ENCODE measurements at regions not wholly inside any gene's neighbourhood (a gene's known extent, or its start where the extent isn't known, plus 50 kb on each side); places are given as distances from the start of the nearest gene placed in this dataset.

DNA sequence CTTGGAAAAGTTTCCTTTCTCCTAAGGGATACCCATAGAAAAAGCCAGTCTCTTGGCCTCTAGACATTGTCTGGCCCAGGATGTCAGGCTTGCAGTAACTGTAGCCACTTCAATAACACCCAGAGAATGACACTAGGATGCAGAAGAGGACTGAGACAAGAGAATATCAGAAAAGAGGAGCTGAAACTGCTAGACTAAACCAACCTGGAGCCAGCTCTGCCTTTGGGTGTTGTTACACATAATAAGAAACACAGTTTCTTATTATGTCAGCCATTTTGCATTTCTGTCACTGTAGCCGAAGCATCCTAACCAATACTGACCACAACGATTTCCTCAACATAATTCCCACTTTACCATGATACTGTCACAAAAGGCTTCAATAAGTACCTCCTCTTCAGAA lies 72.2 kb upstream of the RCN1 start:
- no peak for DNase-seq (ENCODE audit: low read depth)
- H3K4me3 ChIP-seq (ENCODE audit: control insufficient read depth, low read depth, low read length), result no peak overlapping the region
- TF ChIP-seq, protein P1, sequence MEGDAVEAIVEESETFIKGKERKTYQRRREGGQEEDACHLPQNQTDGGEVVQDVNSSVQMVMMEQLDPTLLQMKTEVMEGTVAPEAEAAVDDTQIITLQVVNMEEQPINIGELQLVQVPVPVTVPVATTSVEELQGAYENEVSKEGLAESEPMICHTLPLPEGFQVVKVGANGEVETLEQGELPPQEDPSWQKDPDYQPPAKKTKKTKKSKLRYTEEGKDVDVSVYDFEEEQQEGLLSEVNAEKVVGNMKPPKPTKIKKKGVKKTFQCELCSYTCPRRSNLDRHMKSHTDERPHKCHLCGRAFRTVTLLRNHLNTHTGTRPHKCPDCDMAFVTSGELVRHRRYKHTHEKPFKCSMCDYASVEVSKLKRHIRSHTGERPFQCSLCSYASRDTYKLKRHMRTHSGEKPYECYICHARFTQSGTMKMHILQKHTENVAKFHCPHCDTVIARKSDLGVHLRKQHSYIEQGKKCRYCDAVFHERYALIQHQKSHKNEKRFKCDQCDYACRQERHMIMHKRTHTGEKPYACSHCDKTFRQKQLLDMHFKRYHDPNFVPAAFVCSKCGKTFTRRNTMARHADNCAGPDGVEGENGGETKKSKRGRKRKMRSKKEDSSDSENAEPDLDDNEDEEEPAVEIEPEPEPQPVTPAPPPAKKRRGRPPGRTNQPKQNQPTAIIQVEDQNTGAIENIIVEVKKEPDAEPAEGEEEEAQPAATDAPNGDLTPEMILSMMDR (IDR thresholded peaks at IDR 0.05; ENCODE audit: control insufficient read depth, insufficient read depth, low read depth, low read length, missing control alignments), result no peak

GRCh38 chr11:32016111-32016510 lies 74.8 kb upstream of the RCN1 start:
- H3K4me3 ChIP-seq (ENCODE audit: control insufficient read depth, low read depth, low read length), result no peak overlapping the region
- TF ChIP-seq, protein P1 (IDR thresholded peaks at IDR 0.05; ENCODE audit: control insufficient read depth, insufficient read depth, low read depth, low read length, missing control alignments), result no peak
- DNase-seq (ENCODE audit: low read depth), result no peak

GRCh38 chr11:32015427-32015826 lies 75.4 kb upstream of the RCN1 start:
- TF ChIP-seq, protein P1 (IDR thresholded peaks at IDR 0.05; ENCODE audit: control insufficient read depth, insufficient read depth, low read depth, low read length, missing control alignments), result no peak
- DNase-seq (ENCODE audit: low read depth), result no peak
- H3K4me3 ChIP-seq (ENCODE audit: control insufficient read depth, low read depth, low read length), result no peak overlapping the region

GRCh38 chr11:32013603-32014002 lies 77.3 kb upstream of the RCN1 start:
- H3K4me3 ChIP-seq (ENCODE audit: control insufficient read depth, low read depth, low read length), result no peak overlapping the region
- DNase-seq (ENCODE audit: low read depth), result no peak
- TF ChIP-seq, protein P1 (IDR thresholded peaks at IDR 0.05; ENCODE audit: control insufficient read depth, insufficient read depth, low read depth, low read length, missing control alignments), result no peak

- H3K4me3 ChIP-seq (ENCODE audit: control insufficient read depth, low read depth, low read length), result no peak overlapping the region
- no peak for DNase-seq (ENCODE audit: low read depth)
- TF ChIP-seq, protein P1 (IDR thresholded peaks at IDR 0.05; ENCODE audit: control insufficient read depth, insufficient read depth, low read depth, low read length, missing control alignments), result no peak
Measured at GRCh38 chr11:32012049-32012448, 78.8 kb upstream of the RCN1 start.

- no peak for DNase-seq (ENCODE audit: low read depth)
- H3K4me3 ChIP-seq (ENCODE audit: control insufficient read depth, low read depth, low read length), result no peak overlapping the region
- TF ChIP-seq, protein P1 (IDR thresholded peaks at IDR 0.05; ENCODE audit: control insufficient read depth, insufficient read depth, low read depth, low read length, missing control alignments), result no peak
Measured at GRCh38 chr11:32008880-32009551, 81.9 kb upstream of the RCN1 start.

Data from AG09309 (cell line).